H9 (cell line): ENCODE measurements at regions not wholly inside any gene's neighbourhood (a gene's known extent, or its start where the extent isn't known, plus 50 kb on each side); places are given as distances from the start of the nearest gene placed in this dataset.

Experiments
- DNase-seq: peaks from one replicate; pipeline ENCODE4 v3.0.0-alpha.2; 2017
- H2AFZ ChIP-seq: one replicate; pipeline ENCODE4 v1.6.1; 2013; ENCODE audit warnings: mild to moderate bottlenecking, low read length, control low read depth, moderate library complexity
- H2AK5ac ChIP-seq: 2 replicates; pipeline ENCODE4 v1.6.1; 2013; ENCODE audit warnings: low read length, control low read depth, mixed read lengths; ENCODE audit not compliant: insufficient read length
- H2BK120ac ChIP-seq: one replicate; pipeline ENCODE4 v1.6.1; 2013; ENCODE audit warnings: low read depth, mild to moderate bottlenecking, low read length, control low read depth, inconsistent platforms; ENCODE audit not compliant: poor library complexity, severe bottlenecking
- H2BK12ac ChIP-seq: 2 replicates; pipeline ENCODE4 v1.6.1; 2013; ENCODE audit warnings: low read length, control low read depth, mixed read lengths, low read depth; ENCODE audit not compliant: insufficient read length
- H2BK15ac ChIP-seq: 2 replicates; pipeline ENCODE4 v1.6.1; 2013; ENCODE audit warnings: low read depth, low read length, control low read depth
- H2BK20ac ChIP-seq: one replicate; pipeline ENCODE4 v1.6.1; 2013; ENCODE audit warnings: low read depth, mild to moderate bottlenecking, low read length, control low read depth, inconsistent platforms; ENCODE audit not compliant: poor library complexity, severe bottlenecking
- H2BK5ac ChIP-seq: 2 replicates; pipeline ENCODE4 v1.6.1; 2013; ENCODE audit warnings: low read length, control low read depth, mixed read lengths; ENCODE audit not compliant: insufficient read length
- H3K14ac ChIP-seq: 2 replicates; pipeline ENCODE4 v1.6.1; 2013; ENCODE audit warnings: low read length, control low read depth; ENCODE audit not compliant: insufficient read depth
- H3K18ac ChIP-seq: 2 replicates; pipeline ENCODE4 v1.6.1; 2013; ENCODE audit warnings: low read depth, mild to moderate bottlenecking, mixed read lengths, low read length, control low read depth; ENCODE audit not compliant: insufficient read length
- H3K23ac ChIP-seq: 2 replicates; pipeline ENCODE4 v1.6.1; 2013; ENCODE audit warnings: low read length, control low read depth, mixed read lengths, low read depth; ENCODE audit not compliant: insufficient read length
- H3K23me2 ChIP-seq: 2 replicates; pipeline ENCODE4 v1.6.1; 2013; ENCODE audit warnings: low read depth, mild to moderate bottlenecking, mixed read lengths, low read length, control low read depth; ENCODE audit not compliant: insufficient read length, poor library complexity, severe bottlenecking
- H3K27ac ChIP-seq: 2 replicates; pipeline ENCODE4 v1.5.1; 2013; ENCODE audit warnings: low read length, control low read depth, mixed read lengths, low read depth; ENCODE audit not compliant: insufficient read length
- H3K27me3 ChIP-seq: 2 replicates; pipeline ENCODE4 v1.6.1; 2013; ENCODE audit warnings: low read length, control low read depth, inconsistent platforms; ENCODE audit not compliant: insufficient read depth
- H3K4ac ChIP-seq: 2 replicates; pipeline ENCODE4 v1.6.1; 2013; ENCODE audit warnings: low read depth, mild to moderate bottlenecking, control low read depth, inconsistent platforms, low read length, moderate library complexity
- H3K4me1 ChIP-seq: 2 replicates; pipeline ENCODE4 v1.6.1; 2013; ENCODE audit warnings: low read length, control low read depth, inconsistent platforms; ENCODE audit not compliant: insufficient read depth
- H3K4me2 ChIP-seq: 2 replicates; pipeline ENCODE4 v1.6.1; 2013; ENCODE audit warnings: low read length, control low read depth, mixed read lengths; ENCODE audit not compliant: insufficient read length, insufficient read depth
- H3K56ac ChIP-seq: 2 replicates; pipeline ENCODE4 v1.6.1; 2013; ENCODE audit warnings: low read depth, mild to moderate bottlenecking, mixed read lengths, low read length, control low read depth; ENCODE audit not compliant: insufficient read length
- H3K79me1 ChIP-seq: 2 replicates; pipeline ENCODE4 v1.6.1; 2013; ENCODE audit warnings: low read depth, mild to moderate bottlenecking, moderate library complexity, low read length, control low read depth, inconsistent platforms; ENCODE audit not compliant: insufficient read depth, poor library complexity, severe bottlenecking
- H3K79me2 ChIP-seq: 2 replicates; pipeline ENCODE4 v1.6.1; 2013; ENCODE audit warnings: low read length, control low read depth, inconsistent platforms; ENCODE audit not compliant: insufficient read depth
- H3K9ac ChIP-seq: 2 replicates; pipeline ENCODE4 v1.6.1; 2013; ENCODE audit warnings: low read length, control low read depth, mixed read lengths; ENCODE audit not compliant: insufficient read length; ENCODE audit errors: extremely low read depth
- H3K9me3 ChIP-seq: one replicate; pipeline ENCODE4 v1.6.1; 2013; ENCODE audit warnings: low read depth, low read length, inconsistent platforms; ENCODE audit not compliant: control insufficient read depth
- H3T11ph ChIP-seq: one replicate; pipeline ENCODE4 v1.6.1; 2013; ENCODE audit warnings: mild to moderate bottlenecking, low read length, control low read depth, inconsistent platforms
- H4K20me1 ChIP-seq: one replicate; pipeline ENCODE4 v1.6.1; 2013; ENCODE audit not compliant: control insufficient read depth, insufficient read length, insufficient read depth
- H4K5ac ChIP-seq: 2 replicates; pipeline ENCODE4 v1.6.1; 2013; ENCODE audit warnings: low read depth, mild to moderate bottlenecking, mixed read lengths, low read length, control low read depth; ENCODE audit not compliant: insufficient read length
- H4K8ac ChIP-seq: replicated peaks from 2 replicates; pipeline ENCODE4 v1.6.1; 2013; ENCODE audit warnings: low read length, control low read depth, mixed read lengths, low read depth; ENCODE audit not compliant: insufficient read length
- H4K91ac ChIP-seq: 2 replicates; pipeline ENCODE4 v1.6.1; 2013; ENCODE audit warnings: low read depth, mild to moderate bottlenecking, moderate library complexity, mixed read lengths, low read length, control low read depth; ENCODE audit not compliant: insufficient read length
- H3K27ac Mint-ChIP-seq, 3 experiments: 2 replicates in 2 of 3; 3 replicates in 1 of 3; pipeline ENCODE4 v1.8.0; 2020 to 2021; ENCODE audit warnings: mixed read lengths in 3 of 3, mild to moderate bottlenecking in 1 of 3, moderate library complexity in 1 of 3
- H3K27me3 Mint-ChIP-seq: 2 replicates; pipeline ENCODE4 v1.8.0; 2021; ENCODE audit warnings: low read depth, mild to moderate bottlenecking, moderate library complexity, mixed read lengths
- H3K36me3 Mint-ChIP-seq, 3 experiments: 2 replicates in 2 of 3; 3 replicates in 1 of 3; pipeline ENCODE4 v1.8.0; 2020 to 2021; ENCODE audit warnings: low read depth in 3 of 3, mixed read lengths in 3 of 3; ENCODE audit not compliant: insufficient read depth in 1 of 3
- H3K4me1 Mint-ChIP-seq, 2 experiments: 2 replicates each; pipeline ENCODE4 v1.8.0; 2020; ENCODE audit warnings: mixed read lengths in 2 of 2
- H3K4me3 Mint-ChIP-seq, 2 experiments: 2 replicates in 1 of 2; 3 replicates in 1 of 2; pipeline ENCODE4 v1.8.0; 2020 to 2021; ENCODE audit warnings: mild to moderate bottlenecking in 2 of 2, mixed read lengths in 2 of 2, moderate library complexity in 1 of 2
- H3K9me3 Mint-ChIP-seq, 2 experiments: 2 replicates in 1 of 2; 3 replicates in 1 of 2; pipeline ENCODE4 v1.8.0; 2020; ENCODE audit warnings: mild to moderate bottlenecking in 2 of 2, mixed read lengths in 2 of 2, moderate library complexity in 1 of 2
- CTCF ChIP-seq: fragments of 200-600 bp; sonication (generic); conservative IDR thresholded peaks from 3 replicates; pipeline ENCODE4 v1.8.0; 2021; ENCODE audit warnings: antibody characterized with exemption, mild to moderate bottlenecking
- WGBS: extraction: QIAGEN DNeasy Blood & Tissue Kit; methylation state at CpG from one replicate; pipeline ENCODE4 v1.1.7; 2013; ENCODE audit warnings: missing lambda C conversion rate, low lambda C conversion rate, mixed read lengths; ENCODE audit not compliant: insufficient read length; ENCODE audit errors: extremely low coverage; 5-methylcytosine and 5-hydroxymethylcytosine counted together

- no peak overlapping the region for H3T11ph ChIP-seq
- Mint-ChIP-seq H3K4me1 (peaks cover 7 to 9% of the 10 kb centered on the region in 2 experiments), H3K27ac (no peak overlapping the region), H3K9me3 (peaks cover 0 to 4% of the 10 kb centered on the region in 2 experiments; a peak in 2 of 5 replicates), H3K27me3 (no peaks in the 10 kb centered on the region), H3K4me3 (no peak overlapping the region), H3K36me3 (peaks cover 4 to 5% (median 5%) of the 10 kb centered on the region in 3 experiments; a peak in 4 of 7 replicates)
- H4K5ac ChIP-seq: no peak overlapping the region
- H2BK120ac ChIP-seq: no peak overlapping the region
- no peak overlapping the region for H3K9ac ChIP-seq
- H3K27me3 ChIP-seq: no peaks in the 10 kb centered on the region
- no peaks in the 10 kb centered on the region for H3K79me2 ChIP-seq
- no peak overlapping the region for H3K4ac ChIP-seq
- no peak overlapping the region for H4K8ac ChIP-seq
- H2BK12ac ChIP-seq: no peak overlapping the region
- H4K20me1 ChIP-seq: no peaks in the 10 kb centered on the region
- no peak for TF ChIP-seq CTCF
- no peak overlapping the region for H2BK15ac ChIP-seq
- H2AFZ ChIP-seq: no peak overlapping the region
- no peak overlapping the region for H4K91ac ChIP-seq
- no peak overlapping the region for H3K14ac ChIP-seq
- no peaks in the 10 kb centered on the region for H3K4me1 ChIP-seq
- H3K56ac ChIP-seq: no peak overlapping the region
- no peak overlapping the region for H3K18ac ChIP-seq
- no peak for DNase-seq
- WGBS: no CpG with 5 or more reads among the region's 1 CpG
- no peak overlapping the region for H2BK20ac ChIP-seq
- H3K27ac ChIP-seq: no peak overlapping the region
- H3K4me2 ChIP-seq: no peak overlapping the region
- no peak overlapping the region for H2AK5ac ChIP-seq
- H3K23me2 ChIP-seq: no peaks in the 10 kb centered on the region
- no peaks in the 10 kb centered on the region for H3K9me3 ChIP-seq
- H2BK5ac ChIP-seq: no peak overlapping the region
- no peak overlapping the region for H3K23ac ChIP-seq
- H3K79me1 ChIP-seq: no peaks in the 10 kb centered on the region
Observed at GRCh38 chr9:23907343-23907742, 81.3 kb upstream of the ELAVL2 start.
